Left renal cortex interstitium (tissue), 4 donors: ENCODE measurements at regions not wholly inside any gene's neighbourhood (a gene's known extent, or its start where the extent isn't known, plus 50 kb on each side); places are given as distances from the start of the nearest gene placed in this dataset.

Source experiments
- DNase-seq, 4 donors: peaks; one replicate each; pipeline ENCODE4 v3.0.0-alpha.2; 2013; ENCODE audit warnings: low read depth in 4 of 4, low spot score in 2 of 4, missing footprints in 1 of 4

GRCh38 chr4:100086766-100087431, 103.4 kb downstream of the DDIT4L start:
- no peak for DNase-seq

- DNase-seq, result no peak
Measured at GRCh38 chr4:100084892-100085291, 105.4 kb downstream of the DDIT4L start.

GRCh38 chr4:100083289-100083688, 107.0 kb downstream of the DDIT4L start:
- DNase-seq, result no peak

DNA sequence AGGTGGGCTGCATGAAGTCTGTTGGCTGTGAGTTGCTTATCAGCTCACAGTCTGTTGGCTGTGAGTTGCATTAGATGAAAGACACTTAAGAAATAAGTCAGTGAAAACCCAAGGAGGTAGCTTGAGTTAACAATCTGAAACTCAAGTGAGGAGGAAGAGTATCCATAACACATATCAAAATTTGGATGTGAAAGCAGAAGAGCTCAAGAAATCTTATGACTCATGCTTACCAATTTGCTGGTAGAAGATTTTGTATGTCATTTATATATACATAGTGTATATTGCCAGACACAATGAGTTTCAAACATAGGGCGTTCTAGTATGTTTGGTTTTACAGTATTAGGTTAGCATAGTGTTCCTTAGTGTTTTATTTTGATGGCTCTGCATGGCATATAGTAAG, 107.4 kb downstream of the DDIT4L start:
- DNase-seq, result no peak

- no peak for DNase-seq
Measured at GRCh38 chr4:100081491-100081890, 108.8 kb downstream of the DDIT4L start.

- no peak for DNase-seq
Measured at GRCh38 chr4:100079264-100079663, 111.0 kb downstream of the DDIT4L start.

DNA sequence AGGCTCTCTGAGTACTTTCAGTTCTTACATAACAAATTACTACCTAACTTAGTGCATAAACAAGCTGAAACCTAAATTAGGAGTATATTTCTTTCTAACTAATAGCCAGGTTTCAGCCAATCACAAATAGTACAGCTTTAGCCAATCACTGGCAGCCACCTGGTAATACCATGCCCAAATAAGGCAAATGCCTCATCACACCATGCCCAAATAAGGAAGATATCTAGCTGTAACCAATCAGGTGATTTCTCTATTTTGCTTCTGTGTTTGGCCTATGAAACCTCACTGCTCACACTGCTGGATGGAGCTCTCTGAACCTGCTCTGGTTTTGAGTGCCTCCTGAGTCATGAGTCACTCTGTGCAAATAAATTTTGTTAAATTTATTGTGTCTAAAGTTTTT, 113.5 kb downstream of the DDIT4L start:
- DNase-seq, result no peak

DNA sequence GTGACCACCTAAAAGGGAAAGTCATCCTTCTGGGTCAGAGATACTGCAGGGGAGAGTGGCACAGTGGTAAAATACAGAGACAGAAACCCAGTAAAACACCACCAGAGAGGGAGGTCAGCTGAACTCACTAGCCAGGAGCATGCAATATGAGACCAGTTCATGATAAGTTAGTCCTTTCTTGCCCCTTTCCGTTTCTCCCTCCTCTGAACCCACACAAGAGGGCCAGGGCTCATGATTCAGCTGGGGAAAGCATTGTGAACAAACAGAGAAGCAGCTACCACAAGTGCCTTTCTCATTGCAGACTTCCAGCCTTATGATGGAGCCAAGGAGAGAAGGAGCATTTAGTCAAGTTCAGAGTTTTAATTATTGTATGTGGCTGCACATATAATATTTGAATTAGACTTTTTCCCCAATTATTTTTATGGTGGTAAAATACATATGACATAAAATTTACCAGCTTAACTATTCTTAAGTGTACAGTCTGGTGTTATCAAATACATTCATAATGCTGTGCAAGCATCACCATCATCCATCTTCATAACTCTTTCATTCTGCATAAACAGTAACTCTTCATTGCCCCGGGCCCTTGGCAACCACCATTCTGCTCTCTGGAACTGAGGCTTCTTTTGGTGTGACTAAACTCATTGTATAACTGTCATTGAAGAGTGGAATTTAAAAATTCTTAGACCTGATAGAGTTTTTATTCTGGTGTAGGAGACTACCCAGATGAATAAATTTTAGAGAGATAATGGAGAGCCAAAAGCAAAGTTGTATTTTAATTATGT, 114.6 kb downstream of the DDIT4L start:
- DNase-seq, result no peak

GRCh38 chr4:100075056-100075455, 115.2 kb downstream of the DDIT4L start:
- DNase-seq, result no peak

DNA sequence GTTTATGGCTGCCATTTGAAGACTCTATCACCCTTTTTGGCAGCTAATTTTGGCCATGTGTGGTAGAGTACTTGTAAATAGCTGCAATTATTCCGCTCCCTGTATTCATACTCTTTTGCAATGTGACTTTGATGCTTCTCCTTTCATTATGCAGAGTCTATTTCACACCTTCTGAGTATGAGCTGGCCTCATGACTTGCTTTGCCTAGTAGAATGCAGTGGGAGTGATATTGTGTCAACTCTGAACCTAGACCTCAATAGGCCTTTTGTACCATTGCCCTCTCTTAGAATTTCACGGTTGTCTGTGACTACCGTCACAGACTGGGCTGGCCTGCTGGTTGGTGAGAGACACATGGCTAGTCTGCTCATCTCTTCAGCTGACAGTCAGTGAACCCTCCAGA, 118.8 kb downstream of the DDIT4L start:
- DNase-seq, result no peak

DNA sequence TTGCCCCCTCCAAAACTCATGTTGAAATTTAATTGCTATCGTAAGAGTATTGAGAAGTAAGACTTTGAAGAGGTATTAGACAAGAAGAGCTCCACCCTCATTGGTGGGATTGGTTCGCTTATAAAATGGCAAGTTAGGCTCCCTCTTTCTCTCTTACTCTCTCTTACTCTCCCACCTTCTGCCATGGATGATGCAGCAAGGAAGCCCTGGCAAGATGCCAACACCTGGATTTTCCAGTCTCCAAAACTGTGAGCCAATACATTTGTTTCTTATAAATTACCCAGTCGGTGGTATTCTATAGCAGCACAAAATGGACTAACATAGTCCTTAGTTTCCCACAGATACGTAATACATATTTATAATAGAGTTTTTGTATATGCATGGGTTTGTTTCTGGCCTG, 119.4 kb downstream of the DDIT4L start:
- no peak for DNase-seq

- DNase-seq, result no peak
Measured at GRCh38 chr4:100069207-100069606, 119.1 kb upstream of the H2AZ1 start.

- no peak for DNase-seq
Measured at GRCh38 chr4:100067255-100067654, 117.2 kb upstream of the H2AZ1 start.

GRCh38 chr4:100063355-100063754, 113.3 kb upstream of the H2AZ1 start:
- DNase-seq, result no peak

DNA sequence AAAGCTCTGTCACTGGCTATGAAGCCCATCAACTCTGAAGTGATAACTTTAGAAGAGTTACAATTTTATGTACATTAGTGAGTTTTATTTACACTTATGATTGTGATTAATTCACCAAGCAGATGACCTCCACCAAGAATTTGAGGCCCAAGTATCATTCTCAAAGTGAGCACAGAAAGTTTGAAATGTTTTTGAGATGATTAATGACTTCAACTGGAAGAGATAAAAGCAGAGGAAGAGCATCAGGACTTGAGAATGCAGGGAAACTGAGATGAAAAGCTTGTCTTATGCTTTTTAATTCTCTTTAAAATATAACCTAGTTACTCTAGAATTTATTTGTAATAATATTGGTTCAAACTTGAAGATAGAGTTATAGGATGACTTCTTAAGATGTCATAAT, 112.8 kb upstream of the H2AZ1 start:
- no peak for DNase-seq

- no peak for DNase-seq
Measured at GRCh38 chr4:100061835-100062234, 111.8 kb upstream of the H2AZ1 start.

- DNase-seq, result no peak
Measured at GRCh38 chr4:100060765-100061416, 110.8 kb upstream of the H2AZ1 start.

- no peak for DNase-seq
Measured at GRCh38 chr4:100059467-100059866, 109.4 kb upstream of the H2AZ1 start.

DNA sequence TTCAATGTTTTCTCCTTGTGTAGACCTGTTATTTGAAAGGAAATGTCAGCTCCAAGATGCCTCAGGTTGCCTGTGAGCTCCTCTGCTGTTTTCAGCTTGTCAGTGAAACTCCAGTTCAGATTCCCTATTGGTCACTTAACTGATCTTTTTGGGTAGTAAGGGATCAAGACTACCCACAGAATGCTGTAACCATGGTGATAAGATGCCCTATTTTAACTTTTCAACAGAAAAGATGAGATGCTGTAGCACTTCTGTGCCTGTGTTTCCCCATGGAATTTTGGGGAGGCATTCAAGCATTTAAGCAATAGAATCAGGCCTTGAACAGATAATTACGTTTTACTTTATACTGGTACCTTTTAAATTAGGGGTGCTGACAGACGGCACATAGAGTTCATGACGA, 106.6 kb upstream of the H2AZ1 start:
- no peak for DNase-seq

DNA sequence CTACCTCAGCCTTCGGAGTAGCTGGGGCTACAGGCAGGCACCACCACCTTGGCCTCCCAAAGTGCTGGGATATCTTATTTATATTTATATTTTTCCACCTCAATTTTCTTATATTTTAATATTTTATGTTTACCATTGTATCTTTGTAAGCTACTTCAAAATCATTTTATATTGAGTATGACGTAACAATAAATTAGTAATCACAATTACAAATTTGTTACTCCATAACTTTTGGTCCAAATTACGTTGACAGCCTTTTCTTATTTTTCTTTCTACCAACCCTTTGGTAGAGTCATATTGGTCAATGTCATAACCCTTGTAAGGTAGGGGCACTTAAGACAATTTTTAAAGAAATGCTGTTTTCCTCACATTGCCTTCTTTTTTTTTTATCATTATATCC, 104.0 kb upstream of the H2AZ1 start:
- DNase-seq, result no peak

DNA sequence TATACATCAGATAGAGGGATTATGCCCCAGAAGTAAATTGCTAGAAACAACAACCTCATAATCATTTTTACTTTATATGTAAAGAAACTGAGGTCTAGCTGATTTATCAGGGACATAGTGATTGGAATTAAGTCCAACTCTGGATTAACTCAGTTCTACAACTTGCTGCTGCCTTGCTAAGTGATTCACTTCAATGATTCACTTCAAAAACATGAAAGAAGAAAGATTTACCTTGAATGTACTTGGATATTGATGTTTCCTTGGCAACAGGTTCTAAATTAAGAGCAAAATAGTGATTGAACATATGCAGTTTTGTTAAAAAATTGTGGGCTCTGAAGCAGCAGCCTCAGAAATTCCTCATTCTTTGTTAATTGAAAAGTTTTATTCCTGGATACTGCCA, 99.8 kb upstream of the H2AZ1 start:
- DNase-seq, result no peak

- DNase-seq, result no peak
Measured at GRCh38 chr4:100042711-100043110, 92.6 kb upstream of the H2AZ1 start.
